A673 (cell line): ENCODE measurements at regions not wholly inside any gene's neighbourhood (a gene's known extent, or its start where the extent isn't known, plus 50 kb on each side); places are given as distances from the start of the nearest gene placed in this dataset.

Source experiments
- BruUV-seq: library from RNA; stranded (reverse); fragments of 400-500 nt; replicated peaks from 2 replicates; lab custom pipeline; 2021; lab: Mats Ljungman, UMichigan
- CTCF ChIA-PET: fragments of 300-600 bp; sonication (Branson Sonifier 250); formaldehyde crosslinking; loops from one replicate; lab custom pipeline; 2022; ENCODE audit warnings: antibody characterized with exemption; lab: Charles Lee
- POLR2A ChIA-PET: fragments of 300-600 bp; sonication (Branson Sonifier 250); formaldehyde crosslinking; loops from one replicate; lab custom pipeline; 2022; ENCODE audit warnings: antibody characterized with exemption; ENCODE audit not compliant: low non-redundant PET; lab: Charles Lee
- DNase-seq: peaks from one replicate; pipeline ENCODE4 v3.0.0-alpha.2; 2015; ENCODE audit warnings: low spot score
- H3K27ac ChIP-seq: fragments of 200-600 bp; sonication (generic); 2 replicates; pipeline ENCODE4 v1.5.1; 2016; ENCODE audit warnings: mixed run types, low read depth, mild to moderate bottlenecking, mixed read lengths, antibody characterized with exemption, low read length; ENCODE audit not compliant: poor library complexity, severe bottlenecking
- H3K27me3 ChIP-seq: fragments of 200-600 bp; sonication (generic); replicated peaks from 2 replicates; pipeline ENCODE4 v1.6.1; 2017; ENCODE audit warnings: mixed run types, low read depth, mild to moderate bottlenecking, mixed read lengths, antibody characterized with exemption, low read length; ENCODE audit not compliant: insufficient read depth, poor library complexity
- H3K36me3 ChIP-seq: fragments of 200-600 bp; sonication (generic); 2 replicates; pipeline ENCODE4 v1.6.1; 2016; ENCODE audit warnings: mixed run types, mild to moderate bottlenecking, mixed read lengths, antibody characterized with exemption, low read length; ENCODE audit not compliant: insufficient read depth, poor library complexity, severe bottlenecking
- H3K4me1 ChIP-seq: fragments of 200-600 bp; sonication (generic); 2 replicates; pipeline ENCODE4 v1.6.1; 2017; ENCODE audit warnings: mixed run types, mild to moderate bottlenecking, mixed read lengths, antibody characterized with exemption, low read length; ENCODE audit not compliant: insufficient read depth, poor library complexity, severe bottlenecking
- H3K4me3 ChIP-seq: fragments of 200-600 bp; sonication (generic); 2 replicates; pipeline ENCODE4 v1.5.1; 2016; ENCODE audit warnings: low read depth, mixed run types, mild to moderate bottlenecking, mixed read lengths, low read length; ENCODE audit not compliant: poor library complexity, severe bottlenecking
- H3K9me3 ChIP-seq: fragments of 200-600 bp; sonication (generic); 2 replicates; pipeline ENCODE4 v1.6.1; 2016; ENCODE audit warnings: mixed run types, low read depth, mild to moderate bottlenecking, mixed read lengths, antibody characterized with exemption, low read length; ENCODE audit not compliant: poor library complexity, severe bottlenecking
- EZH2 ChIP-seq: fragments of 200-600 bp; sonication (generic); IDR thresholded peaks from 2 replicates; pipeline ENCODE4 v1.6.1; 2017; ENCODE audit warnings: borderline replicate concordance, low read depth, mild to moderate bottlenecking, mixed read lengths, antibody characterized with exemption, low read length; ENCODE audit not compliant: poor library complexity, severe bottlenecking
- intact Hi-C: fragments of 100-400 bp; cut with micrococcal nuclease; formaldehyde crosslinking; loops from one replicate; pipeline ENCODE4 v1.10.0; 2022; ENCODE audit not compliant: unreplicated experiment
- TF ChIP-seq, protein P1 (sequence below): fragments of 300-800, 200-600 bp; sonication (generic); conservative IDR thresholded peaks from 2 replicates; pipeline ENCODE4 v1.5.1; 2017; ENCODE audit warnings: low read depth, mild to moderate bottlenecking, antibody characterized with exemption, low read length, moderate library complexity, mixed read lengths

DNA sequence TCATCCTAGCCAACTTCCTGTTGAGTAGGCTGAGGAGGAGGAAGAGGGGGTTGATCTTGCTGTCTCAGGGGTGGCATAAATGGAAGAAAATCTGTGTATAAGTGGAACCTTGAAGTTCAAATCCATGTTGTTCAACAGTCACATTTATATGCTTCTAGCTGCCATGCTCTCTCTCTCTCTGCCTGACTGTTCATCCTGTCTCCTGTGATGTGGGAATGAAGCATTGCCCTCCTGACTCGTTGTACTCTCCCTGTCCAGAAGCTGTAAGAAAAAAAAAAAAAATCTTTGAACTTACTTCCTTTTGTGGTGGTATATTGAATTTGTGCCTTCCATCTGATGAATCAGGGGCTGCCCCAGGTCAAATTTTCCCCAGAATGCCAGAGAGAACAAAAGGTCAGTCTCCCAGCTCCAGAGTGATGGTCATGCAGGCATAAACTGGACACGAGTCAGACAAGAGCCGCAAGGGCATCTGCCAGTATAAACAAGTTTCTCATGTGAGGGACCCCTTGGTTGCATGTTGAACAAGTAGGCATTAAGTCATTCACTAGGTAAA, 257.0 kb downstream of the IDS start:
- DNase-seq: no peak
- Histone ChIP-seq H3K27ac (no peak overlapping the region), H3K4me3 (no peak overlapping the region), H3K9me3 (no peaks in the 10 kb centered on the region), H3K4me1 (no peaks in the 10 kb centered on the region), H3K36me3 (no peaks in the 10 kb centered on the region), H3K27me3 (no peaks in the 10 kb centered on the region)
- TF ChIP-seq EZH2: no peak
- ChIA-PET CTCF (no interaction called here), POLR2A (no interaction called here)
- no TSS peak for BruUV-seq
- intact Hi-C loops: no loop called here

DNA sequence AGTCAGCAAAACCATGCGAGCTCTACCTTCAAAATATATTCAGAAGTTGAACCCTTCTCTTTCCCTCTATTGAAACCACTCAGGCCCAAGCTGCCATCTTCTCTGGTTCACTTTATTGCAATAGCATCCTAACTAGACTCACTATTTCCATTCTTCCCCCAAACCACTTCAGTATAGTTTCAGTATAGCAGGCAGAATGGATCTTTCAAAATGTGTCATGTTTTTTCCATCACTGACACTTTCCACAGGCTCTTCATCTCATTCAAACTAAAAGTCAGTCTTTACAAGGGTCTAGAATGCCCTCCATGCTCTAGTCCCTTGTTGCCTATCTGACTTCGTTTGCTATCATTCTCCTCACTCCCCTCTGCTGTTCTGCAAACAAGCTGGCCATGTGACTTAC, 274.4 kb downstream of the IDS start:
- TF ChIP-seq, protein P1, sequence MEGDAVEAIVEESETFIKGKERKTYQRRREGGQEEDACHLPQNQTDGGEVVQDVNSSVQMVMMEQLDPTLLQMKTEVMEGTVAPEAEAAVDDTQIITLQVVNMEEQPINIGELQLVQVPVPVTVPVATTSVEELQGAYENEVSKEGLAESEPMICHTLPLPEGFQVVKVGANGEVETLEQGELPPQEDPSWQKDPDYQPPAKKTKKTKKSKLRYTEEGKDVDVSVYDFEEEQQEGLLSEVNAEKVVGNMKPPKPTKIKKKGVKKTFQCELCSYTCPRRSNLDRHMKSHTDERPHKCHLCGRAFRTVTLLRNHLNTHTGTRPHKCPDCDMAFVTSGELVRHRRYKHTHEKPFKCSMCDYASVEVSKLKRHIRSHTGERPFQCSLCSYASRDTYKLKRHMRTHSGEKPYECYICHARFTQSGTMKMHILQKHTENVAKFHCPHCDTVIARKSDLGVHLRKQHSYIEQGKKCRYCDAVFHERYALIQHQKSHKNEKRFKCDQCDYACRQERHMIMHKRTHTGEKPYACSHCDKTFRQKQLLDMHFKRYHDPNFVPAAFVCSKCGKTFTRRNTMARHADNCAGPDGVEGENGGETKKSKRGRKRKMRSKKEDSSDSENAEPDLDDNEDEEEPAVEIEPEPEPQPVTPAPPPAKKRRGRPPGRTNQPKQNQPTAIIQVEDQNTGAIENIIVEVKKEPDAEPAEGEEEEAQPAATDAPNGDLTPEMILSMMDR: no peak
- no peak for TF ChIP-seq EZH2
- DNase-seq: no peak
- Histone ChIP-seq H3K27ac (no peak overlapping the region), H3K4me1 (no peaks in the 10 kb centered on the region), H3K27me3 (no peaks in the 10 kb centered on the region), H3K36me3 (no peaks in the 10 kb centered on the region), H3K4me3 (no peak overlapping the region), H3K9me3 (no peaks in the 10 kb centered on the region)
- ChIA-PET CTCF (no interaction called here), POLR2A (no interaction called here)
- intact Hi-C loops: no loop called here
- no TSS peak for BruUV-seq

DNA sequence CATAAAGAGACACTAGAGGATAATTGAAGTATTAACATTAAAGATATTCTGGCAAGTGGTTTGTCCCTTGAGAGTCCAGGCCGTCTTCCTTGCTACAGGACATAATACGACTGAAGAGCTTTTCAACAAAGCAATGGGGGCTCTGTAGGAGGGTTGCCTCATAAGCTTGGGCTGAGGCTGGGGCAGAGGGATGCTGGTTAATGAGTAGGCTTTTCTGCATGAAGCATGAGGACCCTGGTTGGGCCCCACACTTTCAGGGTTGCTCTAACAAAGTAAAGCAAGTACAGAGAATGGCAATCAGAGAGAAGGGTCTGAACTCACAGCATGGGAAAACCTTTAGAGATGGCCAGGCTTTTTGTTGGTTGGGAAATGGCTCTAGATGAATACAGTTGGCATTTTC, 281.3 kb downstream of the IDS start:
- Histone ChIP-seq H3K27ac (no peak overlapping the region), H3K9me3 (no peaks in the 10 kb centered on the region), H3K4me1 (no peaks in the 10 kb centered on the region), H3K27me3 (no peaks in the 10 kb centered on the region), H3K36me3 (no peaks in the 10 kb centered on the region), H3K4me3 (no peak overlapping the region)
- intact Hi-C loops: no loop called here
- no peak for TF ChIP-seq EZH2
- TF ChIP-seq, protein P1: no peak
- CTCF ChIA-PET: no interaction called here
- DNase-seq: no peak
- POLR2A ChIA-PET: no interaction called here
- no TSS peak for BruUV-seq

DNA sequence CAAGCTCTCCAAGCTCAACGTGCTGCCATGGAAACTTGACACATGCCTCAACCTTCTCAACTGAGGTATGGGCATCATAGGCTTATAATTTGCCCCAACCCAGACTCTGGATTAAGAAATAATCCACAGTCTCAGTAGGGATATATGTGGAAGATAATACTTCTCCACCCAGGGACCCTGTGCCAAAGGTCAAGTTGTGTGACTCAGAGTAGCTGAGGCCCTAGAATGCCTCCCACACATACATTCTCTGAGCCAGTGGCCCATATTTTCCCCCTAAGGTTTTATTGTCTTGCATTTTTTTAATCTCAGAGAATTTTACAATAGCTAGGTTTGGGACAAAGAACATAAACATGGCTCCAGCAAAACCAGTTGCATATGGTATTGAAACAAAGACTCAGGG, 283.1 kb downstream of the IDS start:
- TF ChIP-seq, protein P1: no peak
- no peak for TF ChIP-seq EZH2
- no peaks in the 10 kb centered on the region for H3K4me1 ChIP-seq
- no TSS peak for BruUV-seq
- ChIA-PET POLR2A (no interaction called here), CTCF (no interaction called here)
- H3K9me3 ChIP-seq: no peaks in the 10 kb centered on the region
- intact Hi-C loops: no loop called here
- H3K27me3 ChIP-seq: no peaks in the 10 kb centered on the region
- no peak for DNase-seq
- H3K36me3 ChIP-seq: no peaks in the 10 kb centered on the region
- H3K4me3 ChIP-seq: no peak overlapping the region
- no peak overlapping the region for H3K27ac ChIP-seq
